Natural killer cell (primary cell): ENCODE measurements at regions not wholly inside any gene's neighbourhood (a gene's known extent, or its start where the extent isn't known, plus 50 kb on each side); places are given as distances from the start of the nearest gene placed in this dataset.

Source experiments
- ATAC-seq, 3 donors: fragments of 150-1000 bp in 2 of 3; fragments of 200-7000 bp in 1 of 3; cut with Tn5 transposase; 1 replicate in 1 of 3; 2 replicates in 2 of 3; pipeline ENCODE4 v1.10.0; 2021; ENCODE audit warnings: mild to moderate bottlenecking in 2 of 3, moderate library complexity in 2 of 3
- DNase-seq, 2 donors: peaks; one replicate each; pipeline versions ENCODE4 v3.0.0 to v3.0.0-alpha.2; 2013 to 2021; ENCODE audit warnings: mixed read lengths in 1 of 2
- H3K27ac ChIP-seq: one replicate; pipeline ENCODE4 v1.5.1; 2013; ENCODE audit warnings: mild to moderate bottlenecking, low read length
- H3K27me3 ChIP-seq: one replicate; pipeline ENCODE4 v1.6.1; 2013; ENCODE audit warnings: low read length; ENCODE audit not compliant: control insufficient read depth, insufficient read depth
- H3K36me3 ChIP-seq: one replicate; pipeline ENCODE4 v1.6.1; 2013; ENCODE audit warnings: low read length; ENCODE audit not compliant: control insufficient read depth, insufficient read depth
- H3K4me1 ChIP-seq: one replicate; pipeline ENCODE4 v1.6.1; 2013; ENCODE audit warnings: low read length; ENCODE audit not compliant: control insufficient read depth, insufficient read depth
- H3K4me3 ChIP-seq: one replicate; pipeline ENCODE4 v1.5.1; 2013; ENCODE audit warnings: low read length
- H3K9me3 ChIP-seq: one replicate; pipeline ENCODE4 v1.6.1; 2013; ENCODE audit warnings: low read length; ENCODE audit not compliant: control insufficient read depth, insufficient read depth
- H3K27ac Mint-ChIP-seq, 2 donors: one replicate each; pipeline ENCODE4 v1.8.0; 2022; ENCODE audit warnings: mild to moderate bottlenecking in 2 of 2, mixed read lengths in 2 of 2, moderate library complexity in 1 of 2
- H3K27me3 Mint-ChIP-seq, 2 donors: one replicate each; pipeline ENCODE4 v1.8.0; 2022; ENCODE audit warnings: low read depth in 2 of 2, mixed read lengths in 2 of 2
- H3K36me3 Mint-ChIP-seq: one replicate; pipeline ENCODE4 v1.8.0; 2022; ENCODE audit warnings: mixed read lengths
- H3K4me1 Mint-ChIP-seq, 2 donors: one replicate each; pipeline ENCODE4 v1.8.0; 2022; ENCODE audit warnings: mixed read lengths in 2 of 2
- H3K4me3 Mint-ChIP-seq: one replicate; pipeline ENCODE4 v1.8.0; 2022; ENCODE audit warnings: mild to moderate bottlenecking, moderate library complexity, mixed read lengths
- H3K9me3 Mint-ChIP-seq, 2 donors: one replicate each; pipeline ENCODE4 v1.8.0; 2022; ENCODE audit warnings: mixed read lengths in 2 of 2
- WGBS: methylation state at CpG from one replicate; pipeline ENCODE4 v1.1.7; 2013; ENCODE audit warnings: missing lambda C conversion rate; ENCODE audit not compliant: insufficient coverage; 5-methylcytosine and 5-hydroxymethylcytosine counted together
- intact Hi-C: fragments of 100-400 bp; cut with micrococcal nuclease; formaldehyde crosslinking; loops from one replicate; pipeline ENCODE4 v1.14.2; 2022
- TF ChIP-seq, protein P1 (sequence below): fragments of 200-600 bp; IDR thresholded peaks from one replicate; pipeline ENCODE4 v1.8.0; 2022; ENCODE audit warnings: antibody characterized with exemption

GRCh38 chr2:7952046-7952745, 729.7 kb upstream of the ID2 start:
- Mint-ChIP-seq H3K4me1 (peaks cover 0 to 6% of the 10 kb centered on the region in 2 donors), H3K4me3 (no peak overlapping the region), H3K36me3 (no peaks in the 10 kb centered on the region), H3K27ac (no peak overlapping the region), H3K27me3 (no peaks in the 10 kb centered on the region), H3K9me3 (no peaks in the 10 kb centered on the region)
- no peak for DNase-seq
- Histone ChIP-seq H3K9me3 (no peaks in the 10 kb centered on the region), H3K27ac (no peak overlapping the region), H3K36me3 (no peaks in the 10 kb centered on the region), H3K4me1 (no peaks in the 10 kb centered on the region), H3K27me3 (no peaks in the 10 kb centered on the region), H3K4me3 (no peak overlapping the region)
- no peak for ATAC-seq
- intact Hi-C loops = no loop called here
- WGBS = 91% methylated on average over 15 of the region's 15 CpGs
- TF ChIP-seq, protein P1, sequence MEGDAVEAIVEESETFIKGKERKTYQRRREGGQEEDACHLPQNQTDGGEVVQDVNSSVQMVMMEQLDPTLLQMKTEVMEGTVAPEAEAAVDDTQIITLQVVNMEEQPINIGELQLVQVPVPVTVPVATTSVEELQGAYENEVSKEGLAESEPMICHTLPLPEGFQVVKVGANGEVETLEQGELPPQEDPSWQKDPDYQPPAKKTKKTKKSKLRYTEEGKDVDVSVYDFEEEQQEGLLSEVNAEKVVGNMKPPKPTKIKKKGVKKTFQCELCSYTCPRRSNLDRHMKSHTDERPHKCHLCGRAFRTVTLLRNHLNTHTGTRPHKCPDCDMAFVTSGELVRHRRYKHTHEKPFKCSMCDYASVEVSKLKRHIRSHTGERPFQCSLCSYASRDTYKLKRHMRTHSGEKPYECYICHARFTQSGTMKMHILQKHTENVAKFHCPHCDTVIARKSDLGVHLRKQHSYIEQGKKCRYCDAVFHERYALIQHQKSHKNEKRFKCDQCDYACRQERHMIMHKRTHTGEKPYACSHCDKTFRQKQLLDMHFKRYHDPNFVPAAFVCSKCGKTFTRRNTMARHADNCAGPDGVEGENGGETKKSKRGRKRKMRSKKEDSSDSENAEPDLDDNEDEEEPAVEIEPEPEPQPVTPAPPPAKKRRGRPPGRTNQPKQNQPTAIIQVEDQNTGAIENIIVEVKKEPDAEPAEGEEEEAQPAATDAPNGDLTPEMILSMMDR = no peak

- ATAC-seq = no peak
Observed at GRCh38 chr2:7953195-7953594, 728.7 kb upstream of the ID2 start.

DNA sequence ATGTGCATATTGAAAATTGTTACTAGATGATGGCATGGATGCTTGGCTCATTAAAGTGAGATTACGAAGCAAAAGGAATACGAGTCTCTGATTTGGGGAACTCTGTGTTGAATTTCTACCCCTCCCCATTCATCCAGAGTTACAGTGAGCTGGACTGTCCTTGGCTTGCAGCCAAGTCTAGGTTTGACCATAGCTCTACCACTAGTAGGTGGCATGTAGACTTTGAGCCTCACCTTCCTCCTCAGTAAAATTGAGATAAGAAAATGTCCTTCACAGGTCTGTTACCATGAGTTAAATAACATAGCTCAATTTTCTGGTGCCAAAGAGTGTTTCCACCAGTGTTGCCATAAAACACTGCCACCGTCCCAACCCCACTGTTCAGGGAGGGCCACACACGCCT, 727.6 kb upstream of the ID2 start:
- Mint-ChIP-seq H3K4me1 (peaks cover 0 to 6% of the 10 kb centered on the region in 2 donors), H3K36me3 (no peaks in the 10 kb centered on the region), H3K9me3 (no peaks in the 10 kb centered on the region), H3K27me3 (no peaks in the 10 kb centered on the region), H3K27ac (no peak overlapping the region), H3K4me3 (no peak overlapping the region)
- ATAC-seq (no peak), DNase-seq (no peak)
- Histone ChIP-seq H3K27me3 (no peaks in the 10 kb centered on the region), H3K4me3 (no peak overlapping the region), H3K36me3 (no peaks in the 10 kb centered on the region), H3K9me3 (no peaks in the 10 kb centered on the region), H3K4me1 (no peaks in the 10 kb centered on the region), H3K27ac (no peak overlapping the region)
- 69% methylated on average over 4 of the region's 4 CpGs for WGBS
- intact Hi-C loops = no loop called here
- TF ChIP-seq, protein P1 = no peak

More at GRCh38 chr2:7953195-7953594, 728.7 kb upstream of the ID2 start:
- Histone ChIP-seq H3K27me3 (no peaks in the 10 kb centered on the region), H3K4me3 (no peak overlapping the region), H3K4me1 (no peaks in the 10 kb centered on the region), H3K36me3 (no peaks in the 10 kb centered on the region), H3K27ac (no peak overlapping the region), H3K9me3 (no peaks in the 10 kb centered on the region)
- DNase-seq = no peak
- intact Hi-C loops = no loop called here
- H3K36me3 Mint-ChIP-seq = no peaks in the 10 kb centered on the region
- no peak overlapping the region for H3K27ac Mint-ChIP-seq
- H3K4me1 Mint-ChIP-seq = peaks cover 0 to 6% of the 10 kb centered on the region in 2 donors
- H3K4me3 Mint-ChIP-seq = no peak overlapping the region
- TF ChIP-seq, protein P1 = no peak
- WGBS = 96% methylated on average over 6 of the region's 6 CpGs
- H3K9me3 Mint-ChIP-seq = no peaks in the 10 kb centered on the region
- H3K27me3 Mint-ChIP-seq = no peaks in the 10 kb centered on the region

- Histone ChIP-seq H3K27ac (no peak overlapping the region), H3K36me3 (no peaks in the 10 kb centered on the region), H3K4me3 (no peak overlapping the region), H3K4me1 (no peaks in the 10 kb centered on the region), H3K27me3 (no peaks in the 10 kb centered on the region), H3K9me3 (no peaks in the 10 kb centered on the region)
- intact Hi-C loops = no loop called here
- Mint-ChIP-seq H3K4me1 (peaks cover 0 to 5% of the 10 kb centered on the region in 2 donors), H3K27ac (no peak overlapping the region), H3K9me3 (no peaks in the 10 kb centered on the region), H3K27me3 (no peaks in the 10 kb centered on the region), H3K4me3 (no peak overlapping the region), H3K36me3 (no peaks in the 10 kb centered on the region)
- ATAC-seq = no peak
- TF ChIP-seq, protein P1 = no peak
- no peak for DNase-seq
- WGBS = 96% methylated on average over 6 of the region's 6 CpGs
Observed at GRCh38 chr2:7956126-7956689, 725.6 kb upstream of the ID2 start.
